HG02938 (cell line): ENCODE measurements at regions not wholly inside any gene's neighbourhood (a gene's known extent, or its start where the extent isn't known, plus 50 kb on each side); places are given as distances from the start of the nearest gene placed in this dataset.

Source experiments
- ATAC-seq: cut with Tn5 transposase; IDR thresholded peaks from one replicate; pipeline ENCODE4 v1.9.1; 2021; ENCODE audit warnings: mild to moderate bottlenecking, moderate library complexity; ENCODE audit not compliant: unreplicated experiment

DNA sequence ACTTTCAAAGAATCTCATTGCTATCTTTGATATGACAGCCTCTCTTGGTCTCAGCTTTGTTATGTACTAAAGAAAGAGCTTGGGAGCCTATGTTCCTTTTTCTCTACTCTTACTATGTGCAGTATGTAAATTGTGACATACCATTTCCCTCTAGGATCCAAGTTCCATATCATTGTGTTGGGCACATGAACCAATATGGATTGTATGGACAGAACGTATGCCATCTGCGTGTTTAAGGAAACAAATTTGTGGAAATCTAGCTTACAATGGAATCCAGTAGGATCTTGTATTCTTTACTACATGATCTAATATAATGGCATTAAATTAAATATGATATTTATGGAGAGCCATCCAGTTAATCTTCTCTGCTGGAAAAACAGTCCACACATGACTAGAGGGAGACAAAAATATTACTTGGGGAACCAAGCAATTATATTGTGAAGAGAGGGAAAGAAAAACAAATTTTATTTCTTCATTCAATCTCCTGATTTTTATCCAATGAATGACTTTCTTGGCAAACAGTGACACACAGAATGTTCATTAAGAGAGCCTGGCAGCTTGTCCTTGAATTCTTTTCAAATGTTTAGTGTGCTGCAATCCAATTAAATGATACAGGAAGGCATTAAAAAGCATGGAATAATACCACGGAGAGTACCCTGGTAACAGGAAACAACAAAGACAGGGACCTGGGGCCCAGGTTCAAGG is 106.5 kb upstream of the DAB1 start:
- no peak for ATAC-seq

GRCh38 chr1:57522575-57522974 is 98.7 kb upstream of the DAB1 start:
- ATAC-seq: no peak

DNA sequence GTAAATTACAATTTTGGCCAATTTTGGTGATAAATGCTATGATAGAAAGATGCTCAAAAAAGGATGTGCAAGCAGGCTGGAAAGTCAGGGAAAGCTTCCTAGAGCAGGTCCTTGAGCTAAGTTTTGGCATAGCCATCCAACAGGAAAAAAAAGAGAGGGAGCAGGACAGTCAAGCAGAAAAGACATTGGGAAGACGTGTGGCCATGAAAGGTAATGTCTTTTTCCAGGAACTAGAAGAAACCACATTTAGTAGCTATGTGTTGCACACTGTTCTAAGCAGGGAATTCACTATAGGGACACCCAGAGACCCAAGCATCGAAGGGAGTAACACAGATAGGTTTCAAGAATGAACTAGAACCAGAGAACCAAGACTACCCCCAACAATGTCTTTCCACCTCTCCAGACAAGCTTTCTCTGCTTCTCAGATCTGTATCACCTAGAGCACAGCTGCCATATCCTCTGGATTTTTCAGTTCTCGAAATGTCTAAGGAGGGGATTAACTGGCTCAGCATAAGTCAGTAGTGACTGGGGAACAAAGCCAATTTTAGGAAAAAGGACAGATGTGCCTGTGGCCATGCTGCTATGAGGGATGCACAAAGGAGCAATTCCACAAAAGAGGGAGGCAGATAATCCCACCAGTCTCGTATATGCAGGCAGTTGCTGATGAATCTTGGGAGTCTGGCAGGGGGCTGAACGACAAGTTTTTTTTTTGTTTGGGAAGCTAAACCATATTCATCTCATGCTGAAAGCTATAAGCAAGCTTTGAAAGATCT is 97.1 kb upstream of the DAB1 start:
- no peak for ATAC-seq

DNA sequence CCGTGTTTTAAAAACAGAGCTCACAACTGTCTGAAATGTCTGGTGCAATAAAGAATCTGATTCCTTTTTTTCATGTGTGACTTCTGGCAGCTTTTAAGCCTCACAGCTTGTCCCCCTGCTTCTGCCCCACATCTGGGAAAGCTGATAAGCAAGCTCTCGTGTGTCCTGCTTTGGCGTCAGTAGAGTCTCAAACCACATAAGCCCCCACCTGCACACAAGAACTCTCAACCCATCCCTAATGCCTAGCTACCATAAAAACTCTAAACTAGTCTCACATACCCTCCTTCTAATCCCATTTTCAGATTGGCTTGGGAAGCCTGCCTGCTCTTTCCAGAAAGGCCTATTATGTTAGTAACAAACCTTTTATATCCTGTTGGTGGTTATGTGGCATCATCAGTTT is 94.6 kb upstream of the DAB1 start:
- ATAC-seq: no peak

- ATAC-seq: no peak
Measured at GRCh38 chr1:57517587-57518374, 93.9 kb upstream of the DAB1 start.

- no peak for ATAC-seq
Measured at GRCh38 chr1:57512386-57512785, 88.5 kb upstream of the DAB1 start.

- ATAC-seq: no peak
Measured at GRCh38 chr1:57506941-57507340, 83.1 kb upstream of the DAB1 start.

DNA sequence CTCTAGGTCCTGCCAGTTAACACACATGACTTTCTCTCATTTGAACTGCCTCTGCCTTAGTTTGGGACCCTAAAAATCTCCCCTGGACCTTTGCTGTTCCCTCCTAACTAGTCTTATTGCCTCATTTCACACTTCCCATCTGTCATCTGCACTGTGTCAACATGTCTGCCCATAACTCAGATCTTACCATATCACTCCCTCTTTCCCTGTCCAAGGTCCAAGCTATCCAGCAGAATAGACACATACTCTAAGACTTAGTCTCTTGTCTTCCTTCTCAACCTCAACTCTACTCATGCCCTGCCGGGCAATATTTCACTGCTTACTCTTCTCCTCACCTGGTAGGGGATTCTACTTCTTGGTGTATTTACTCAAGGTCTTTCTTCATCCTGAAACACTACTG is 79.5 kb upstream of the DAB1 start:
- no peak for ATAC-seq

DNA sequence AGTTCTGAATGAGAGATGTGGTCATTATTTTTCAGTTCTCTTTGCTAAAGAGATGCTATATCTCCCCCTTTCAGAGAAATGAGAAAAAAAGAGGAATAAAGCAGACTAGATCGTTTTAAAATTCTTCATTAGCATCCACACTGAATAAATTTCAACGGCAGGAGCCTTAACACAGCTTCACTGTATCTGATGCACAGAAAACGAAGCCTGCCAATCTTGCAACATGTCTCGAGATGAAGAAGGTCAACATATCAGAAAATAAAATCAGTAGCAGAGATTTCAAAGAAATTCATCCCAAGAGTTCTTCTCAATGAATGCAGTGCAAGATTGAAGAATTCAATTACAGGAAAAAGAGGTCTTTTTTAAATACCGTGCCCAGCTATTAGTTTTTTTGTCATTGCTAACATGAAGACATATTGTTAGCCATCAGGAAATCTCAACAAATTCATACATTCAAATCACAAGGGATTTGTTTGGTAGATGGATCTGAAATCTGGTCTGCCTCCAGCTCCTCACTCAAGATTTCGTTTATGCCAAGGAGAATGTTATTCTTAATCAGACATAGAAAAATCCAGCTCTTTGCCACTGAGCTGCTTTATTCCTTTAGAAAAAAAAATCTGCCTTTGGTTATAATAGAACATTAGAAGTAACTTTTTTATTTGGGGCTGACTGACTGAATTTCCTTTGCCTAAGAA is 76.4 kb upstream of the DAB1 start:
- ATAC-seq: no peak

GRCh38 chr1:57494530-57495079 is 70.7 kb upstream of the DAB1 start:
- ATAC-seq: no peak

DNA sequence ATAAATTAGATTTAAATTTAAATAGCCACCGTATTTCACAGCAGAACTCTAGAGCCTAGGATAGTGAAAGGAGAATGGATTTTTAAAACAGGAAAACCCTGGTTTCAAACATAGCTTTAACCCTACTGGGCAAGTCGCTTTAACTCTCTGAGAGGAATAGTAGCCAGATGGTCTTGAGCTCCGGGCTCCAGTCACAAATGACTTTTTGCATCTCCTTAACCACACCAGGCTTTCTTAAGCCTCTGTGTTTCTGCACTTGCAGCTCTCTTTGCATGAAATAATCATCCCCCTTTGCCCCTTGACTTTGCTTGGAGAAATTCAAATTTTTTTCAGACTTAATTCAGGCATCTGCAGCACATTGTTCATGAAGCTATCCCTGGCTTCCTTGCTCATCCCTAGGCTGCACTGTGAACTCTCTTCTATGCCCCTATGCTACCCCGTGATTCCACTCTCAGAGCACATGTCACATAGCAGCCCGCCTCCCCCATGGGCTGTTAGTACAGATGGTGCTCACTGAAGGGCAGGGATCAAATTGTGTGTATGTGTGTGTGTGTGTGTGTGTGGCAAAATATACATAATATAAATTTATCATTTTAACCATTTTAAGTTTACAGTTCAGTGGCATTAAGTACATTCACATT is 68.8 kb upstream of the DAB1 start:
- ATAC-seq: no peak

GRCh38 chr1:57489358-57490036 is 65.6 kb upstream of the DAB1 start:
- ATAC-seq: no peak

GRCh38 chr1:57485643-57486042 is 61.8 kb upstream of the DAB1 start:
- ATAC-seq: no peak

- ATAC-seq: no peak
Measured at GRCh38 chr1:57483954-57484353, 60.1 kb upstream of the DAB1 start.

GRCh38 chr1:57479471-57479870 is 55.6 kb upstream of the DAB1 start:
- ATAC-seq: no peak

- ATAC-seq: no peak
Measured at GRCh38 chr1:57475366-57475765, 51.5 kb upstream of the DAB1 start.

DNA sequence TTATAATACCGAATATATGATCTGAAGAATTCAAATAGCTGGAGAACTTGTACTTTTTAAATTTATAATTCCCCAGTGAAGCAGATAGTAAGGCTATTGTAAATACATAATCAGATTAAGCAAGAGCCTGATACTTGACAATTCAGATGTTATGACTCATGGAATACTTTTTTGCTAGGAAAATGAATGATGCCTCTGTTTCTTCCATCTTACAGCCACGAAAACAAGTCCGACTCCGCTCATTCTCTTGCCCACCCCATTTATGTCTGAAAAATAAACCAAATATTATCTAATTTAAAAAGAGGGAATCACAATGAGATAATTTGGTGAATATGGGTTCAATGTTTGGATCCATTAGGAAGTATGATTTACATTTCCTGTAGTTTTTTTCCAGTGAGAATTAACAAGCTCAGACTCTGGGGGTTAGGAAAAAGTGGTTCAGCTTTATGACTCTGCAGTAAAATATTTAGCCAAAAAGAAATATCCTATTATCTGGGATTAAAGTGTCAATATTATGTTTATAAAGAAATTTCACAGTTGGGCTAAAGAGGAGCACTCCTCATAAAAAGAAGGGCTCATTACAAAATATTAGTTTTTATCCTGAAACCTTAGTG is 50.4 kb upstream of the DAB1 start:
- no peak for ATAC-seq
